Activated T-helper 9 cell treated with anti-CD3 and anti-CD28 coated beads, Interleukin-2, amount 50 U/mL, for 16 hours (primary cell): ENCODE measurements at regions not wholly inside any gene's neighbourhood (a gene's known extent, or its start where the extent isn't known, plus 50 kb on each side); places are given as distances from the start of the nearest gene placed in this dataset.

ENCODE experiments used
- DNase-seq: peaks from one replicate; pipeline ENCODE4 v3.0.0-alpha.2; 2020; ENCODE audit warnings: low read depth

DNA sequence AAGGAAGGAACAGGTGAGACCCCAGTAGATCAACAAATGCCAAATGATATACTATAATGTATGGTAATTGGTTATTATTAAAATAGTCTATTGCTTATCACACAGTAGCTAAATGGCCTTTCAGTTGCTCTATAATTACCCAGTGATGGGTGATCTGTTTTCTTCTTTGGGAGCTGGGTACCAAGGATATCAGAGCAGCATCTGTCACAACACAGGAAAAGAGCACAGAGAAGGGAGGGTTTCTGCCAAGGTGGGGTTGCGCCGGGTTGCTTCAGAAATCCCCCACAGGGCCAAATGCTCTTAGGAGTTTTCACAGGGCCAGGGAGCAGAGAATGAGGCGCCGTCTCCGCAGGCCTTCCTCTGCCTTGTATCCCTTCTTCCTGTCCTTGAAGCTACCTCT is 469.4 kb downstream of the INSC start:
- DNase-seq: no peak

DNA sequence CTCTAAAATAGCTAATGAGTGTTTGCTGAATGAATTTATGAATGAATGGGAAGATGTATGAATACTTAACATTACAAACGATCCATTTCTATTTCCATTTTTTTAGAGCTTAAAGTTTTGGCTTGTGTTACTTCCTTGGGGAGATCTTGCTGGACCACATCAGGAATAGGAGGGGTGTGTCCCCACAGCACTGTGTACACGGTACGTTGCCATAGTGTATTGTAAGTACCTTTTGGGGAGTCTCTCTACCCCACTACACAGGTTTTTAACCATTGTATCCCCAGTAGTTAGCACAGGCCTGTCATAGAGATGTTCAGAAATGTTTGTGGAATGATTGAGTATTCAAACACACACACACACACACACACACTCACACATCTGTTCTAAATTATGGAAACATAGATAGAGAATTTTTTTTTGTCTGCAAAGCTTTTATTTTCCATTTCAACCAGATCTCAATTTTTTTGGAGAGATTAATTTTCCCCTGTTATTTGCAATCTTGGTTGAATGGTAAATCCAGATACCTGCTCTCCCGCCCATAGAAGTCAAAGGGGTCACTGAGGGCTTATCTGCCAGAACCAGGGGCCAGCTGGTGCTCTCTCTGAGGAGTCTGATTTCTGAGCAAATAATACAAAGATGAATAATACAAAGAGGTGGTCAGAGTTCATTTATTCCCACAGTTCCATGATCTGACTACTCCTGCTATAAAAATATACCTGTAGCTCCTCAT is 471.0 kb downstream of the INSC start:
- no peak for DNase-seq

DNA sequence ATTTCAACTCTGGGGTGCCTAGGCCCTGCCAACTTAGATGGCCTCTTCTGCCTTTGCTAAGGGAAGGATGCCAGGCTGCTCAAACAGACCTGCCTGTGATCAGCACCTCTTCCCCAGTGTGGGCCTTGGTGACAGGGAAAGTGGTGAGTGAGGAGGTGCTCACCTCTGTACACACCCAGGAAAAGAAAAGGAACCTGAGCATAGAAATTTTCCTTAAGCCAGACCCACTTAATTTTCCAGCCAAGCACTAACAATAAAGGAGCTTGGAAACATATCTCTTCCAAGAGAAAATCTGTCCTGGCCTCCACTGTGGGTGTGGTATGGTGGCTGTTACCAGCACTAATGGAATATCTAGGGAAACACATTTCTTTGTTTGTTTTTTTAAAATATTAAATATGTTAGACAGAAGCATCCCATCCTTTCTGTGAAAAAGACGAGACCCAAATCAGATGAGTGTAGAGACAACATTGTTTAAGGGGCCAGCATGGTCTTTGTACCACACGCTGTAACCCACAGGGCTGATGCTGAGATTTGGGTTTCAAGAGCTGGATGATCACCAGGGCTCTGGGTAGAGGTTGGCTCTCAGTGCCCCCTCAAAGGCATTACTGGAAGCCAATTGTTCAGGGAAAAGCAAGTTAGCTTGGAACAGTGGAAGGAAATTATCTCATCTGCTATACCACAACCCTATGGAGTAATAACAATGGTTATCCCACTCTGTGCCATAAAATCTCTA is 472.2 kb downstream of the INSC start:
- no peak for DNase-seq

DNA sequence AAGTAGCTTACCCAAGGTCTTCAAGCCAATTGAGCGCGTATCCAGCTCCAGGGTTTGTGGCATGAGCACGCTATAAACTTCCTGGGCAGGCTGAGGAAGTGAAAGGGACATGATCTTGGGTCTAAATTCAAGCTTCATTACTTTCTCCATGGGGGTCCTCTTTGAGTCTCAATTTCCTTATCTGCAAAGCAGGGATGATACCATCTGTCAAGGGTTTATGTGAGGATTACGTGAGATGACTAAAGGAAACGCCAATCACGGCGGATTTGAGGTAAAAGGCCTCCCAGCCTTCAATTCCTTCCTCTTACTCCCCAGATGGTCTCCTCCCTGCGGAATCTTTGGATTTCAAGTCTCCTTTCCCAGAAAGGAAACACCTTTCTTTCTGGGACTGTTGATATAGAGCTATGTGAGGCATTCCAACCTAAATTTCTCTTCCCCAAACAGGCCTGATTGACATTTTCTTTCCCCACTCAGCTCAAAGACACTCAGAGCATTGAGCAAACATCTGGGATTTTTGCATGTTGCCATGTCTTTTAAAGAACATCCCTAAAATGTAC is 474.4 kb downstream of the INSC start:
- no peak for DNase-seq

DNA sequence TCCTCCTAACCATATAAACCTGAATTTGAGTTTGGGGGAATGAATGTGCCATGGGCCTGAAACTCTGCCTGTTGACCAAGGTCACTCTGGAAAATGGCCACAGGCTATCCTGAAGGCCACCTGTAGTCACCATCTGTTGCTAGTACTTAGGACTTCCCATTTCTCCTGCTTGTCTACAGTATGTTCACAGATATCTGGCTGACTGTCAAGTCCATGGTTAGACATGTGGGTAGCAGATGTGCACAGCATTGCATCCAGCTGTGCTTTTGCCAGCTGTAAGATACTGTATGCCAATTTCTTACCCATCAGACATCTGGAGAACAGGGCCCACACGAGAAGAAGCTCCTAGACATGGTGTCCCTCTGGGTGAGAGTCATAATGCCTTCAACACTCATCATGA is 475.4 kb downstream of the INSC start:
- DNase-seq: no peak

DNA sequence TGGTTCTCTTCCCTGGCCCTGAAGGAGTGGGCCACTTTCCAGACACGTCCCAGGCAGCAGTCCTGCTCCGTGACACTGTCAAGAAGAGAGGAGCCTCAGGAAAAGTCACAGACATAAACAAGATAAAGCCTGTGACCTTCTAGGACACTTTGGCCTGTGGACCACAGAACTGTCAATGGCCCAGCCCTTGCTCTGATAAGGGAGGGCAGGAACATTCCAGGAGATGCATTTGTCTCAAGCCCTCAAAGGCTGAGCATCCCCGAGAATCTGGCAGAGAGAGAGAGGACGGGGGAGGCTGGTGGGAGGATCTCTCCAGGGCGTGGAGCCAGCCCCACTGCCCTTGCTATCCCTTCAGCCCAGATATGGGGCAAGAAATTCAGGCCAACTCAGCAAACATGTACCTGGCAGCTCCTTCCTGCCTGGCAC is 476.4 kb downstream of the INSC start:
- no peak for DNase-seq

DNA sequence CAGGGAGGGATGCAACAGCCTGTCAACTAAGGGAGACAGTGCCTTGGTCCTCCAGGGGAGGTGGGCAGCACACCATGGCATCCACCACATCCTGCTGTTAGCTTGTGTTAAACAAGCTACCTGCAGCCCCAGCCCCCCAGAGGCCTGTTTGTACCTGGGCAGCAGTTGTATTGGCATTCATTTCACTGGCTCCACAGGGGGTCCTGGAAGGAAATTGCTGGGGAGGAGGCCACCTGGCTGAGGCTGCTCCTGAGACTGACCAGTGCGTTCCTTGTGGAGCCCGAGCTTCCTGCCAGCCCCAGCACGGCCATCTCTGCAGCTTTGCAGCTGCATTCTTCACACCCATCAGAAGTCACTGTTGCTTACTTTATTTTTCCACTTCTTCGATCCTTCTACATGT is 479.9 kb downstream of the INSC start:
- DNase-seq: no peak

DNA sequence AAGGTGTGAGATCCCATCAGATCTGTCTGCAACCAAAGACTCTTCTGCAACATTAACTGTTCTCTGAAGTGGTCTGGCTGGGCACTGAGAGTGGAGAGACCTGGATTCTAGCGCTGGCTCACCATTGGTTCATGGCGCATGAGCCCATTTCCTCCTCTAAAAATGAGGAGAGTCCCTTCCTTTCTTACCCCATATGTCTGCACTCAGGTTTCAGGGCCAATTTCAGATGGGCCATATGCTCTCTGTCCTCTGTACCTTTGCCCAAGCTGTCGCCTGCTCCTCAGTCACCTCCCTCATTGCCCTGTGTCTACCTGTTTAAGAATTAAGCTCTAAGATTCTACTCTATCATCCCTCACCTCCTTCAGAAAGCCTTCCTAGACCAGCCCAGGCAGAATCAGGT is 484.7 kb downstream of the INSC start:
- DNase-seq: no peak

DNA sequence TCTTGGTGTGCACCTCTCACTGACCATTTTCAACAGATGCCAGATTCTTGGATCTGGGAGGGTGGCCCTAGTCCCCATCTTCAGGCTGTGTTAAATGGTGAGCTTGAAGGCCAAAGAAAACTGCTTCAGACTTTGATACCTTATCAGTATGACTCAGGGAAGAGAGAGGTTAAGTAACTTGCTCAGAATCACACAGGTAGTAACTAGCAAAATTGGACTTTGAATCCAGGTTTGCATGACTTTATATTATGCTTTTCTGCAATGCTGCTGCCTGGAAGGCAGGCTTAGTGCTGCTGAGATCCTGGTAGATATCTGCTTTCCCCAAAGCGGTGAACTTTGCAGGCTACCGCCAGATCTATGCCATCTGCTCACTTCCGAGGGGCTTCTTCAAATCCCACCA is 487.3 kb downstream of the INSC start:
- no peak for DNase-seq

DNA sequence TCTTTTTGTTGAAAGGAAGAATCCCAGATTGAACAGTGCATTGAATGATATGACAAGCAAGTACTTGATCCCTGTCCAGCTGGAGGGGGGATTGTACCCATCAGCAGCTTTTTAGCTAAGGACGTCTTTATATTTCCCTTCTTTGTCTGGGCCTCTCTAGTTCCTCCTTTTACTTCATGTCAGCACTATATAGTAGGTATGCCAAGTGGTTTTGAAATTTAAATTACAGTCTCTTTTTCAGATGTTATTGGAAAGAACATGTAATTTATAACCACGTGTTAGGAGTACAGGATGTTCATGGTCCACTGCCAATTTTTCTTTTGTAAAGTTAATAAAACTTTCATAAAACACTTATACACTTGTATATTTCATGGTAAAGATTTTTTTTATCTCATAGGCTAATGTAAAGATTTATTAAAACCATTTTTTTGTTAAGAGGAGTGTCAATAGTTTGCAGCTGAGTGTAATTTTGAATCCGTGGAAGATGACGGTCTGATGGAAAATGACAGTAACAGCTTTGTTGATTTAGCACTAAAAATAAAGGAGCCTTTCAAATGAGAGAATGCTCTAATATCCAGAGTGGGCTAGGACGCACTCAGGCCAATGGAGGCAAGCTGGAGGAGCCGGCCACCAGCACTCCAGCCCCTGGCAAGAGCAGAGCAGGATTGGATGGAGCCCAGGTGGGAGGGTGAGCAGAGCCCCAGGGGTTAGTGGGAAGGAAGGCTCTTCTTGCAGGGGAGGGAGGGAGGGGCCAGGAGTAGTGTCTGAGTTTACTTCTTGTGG is 488.3 kb downstream of the INSC start:
- no peak for DNase-seq

DNA sequence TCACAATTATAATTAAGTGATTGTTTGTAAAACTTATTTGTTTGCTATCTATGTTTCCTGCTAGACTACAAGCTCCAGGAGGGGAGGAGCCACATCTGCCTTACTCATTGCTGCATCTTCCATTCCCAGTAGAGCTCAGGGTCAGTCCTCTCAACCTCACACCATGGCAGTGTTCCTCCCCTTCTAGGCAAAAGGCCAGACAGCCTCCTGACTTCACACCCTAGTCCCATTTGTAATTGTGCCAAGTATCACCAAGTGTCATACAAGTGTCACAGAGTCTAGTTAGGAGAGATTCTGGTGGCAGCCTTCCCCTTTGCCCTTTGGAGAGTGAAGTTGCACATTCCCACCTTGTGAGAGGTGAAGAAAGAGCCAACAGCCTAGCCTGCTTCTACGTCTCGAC is 490.4 kb downstream of the INSC start:
- DNase-seq: no peak

DNA sequence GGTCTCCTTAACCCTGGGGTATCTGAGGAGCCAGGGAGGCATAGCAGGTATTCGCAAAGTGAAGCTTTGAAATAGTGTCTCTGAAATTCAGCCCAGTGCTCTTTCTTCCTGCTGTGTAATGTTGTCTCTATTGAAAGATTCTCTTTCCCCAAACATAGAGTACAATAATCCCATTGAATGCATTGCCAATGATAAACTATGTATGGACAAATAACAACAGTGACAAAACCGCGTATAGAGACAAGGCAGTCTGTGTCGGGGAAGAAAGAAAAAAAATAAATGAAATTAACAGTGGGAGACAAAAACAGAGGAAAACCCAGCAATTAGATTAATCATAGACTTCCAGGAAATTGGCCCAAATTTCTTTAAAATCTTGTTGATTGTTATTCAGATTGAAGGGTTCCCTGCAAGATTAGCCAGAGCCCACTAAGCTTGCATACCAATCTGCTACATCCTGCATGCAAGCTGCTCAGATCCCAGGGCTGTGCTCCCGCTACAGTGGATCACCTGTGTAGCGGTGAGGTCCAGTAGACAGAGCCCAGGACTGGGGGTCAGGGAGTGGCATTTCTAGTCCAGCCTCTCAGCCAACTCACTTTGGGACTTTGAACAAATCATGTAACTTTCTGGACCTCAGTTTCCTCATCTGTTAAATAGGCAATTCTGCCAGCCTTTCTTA is 492.8 kb downstream of the INSC start:
- DNase-seq: no peak

DNA sequence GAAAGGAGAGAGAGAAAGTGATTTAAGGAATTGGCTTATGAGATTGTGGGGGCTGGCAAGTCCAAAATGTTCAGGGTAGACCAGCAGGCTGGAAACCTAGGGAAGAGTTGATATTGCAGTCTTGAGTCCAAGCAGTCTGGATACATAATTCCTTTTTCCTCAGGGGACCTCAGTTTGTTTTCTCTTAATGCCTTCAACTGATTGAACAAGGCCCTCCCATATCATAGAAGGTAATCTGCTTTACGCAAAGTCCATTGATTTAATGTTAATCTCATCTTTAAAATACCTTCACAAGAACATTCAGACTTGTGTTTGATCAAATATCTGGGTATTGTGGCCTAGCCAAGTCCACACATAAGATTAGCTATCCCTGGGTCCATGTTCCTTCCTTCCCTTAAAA is 494.7 kb downstream of the INSC start:
- no peak for DNase-seq

DNA sequence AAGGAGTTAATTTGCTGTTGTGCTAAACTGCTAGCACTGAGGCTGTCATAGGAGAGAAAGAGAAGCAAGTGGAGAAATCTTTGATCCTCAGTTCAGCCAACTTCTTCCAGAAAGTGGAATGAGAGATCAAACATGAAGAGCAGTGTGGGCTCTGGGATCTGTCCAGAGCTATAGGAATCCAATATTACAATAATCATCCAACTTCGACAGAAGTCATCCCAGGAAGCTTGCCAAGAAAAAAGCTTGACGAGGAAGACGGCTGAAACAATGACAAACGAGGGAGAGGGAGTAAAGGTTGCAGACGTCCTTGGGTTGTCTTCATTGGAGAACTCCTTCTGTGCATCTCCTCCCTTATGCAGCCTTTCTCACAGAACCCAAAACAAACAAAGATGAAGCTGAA is 496.2 kb downstream of the INSC start:
- no peak for DNase-seq

DNA sequence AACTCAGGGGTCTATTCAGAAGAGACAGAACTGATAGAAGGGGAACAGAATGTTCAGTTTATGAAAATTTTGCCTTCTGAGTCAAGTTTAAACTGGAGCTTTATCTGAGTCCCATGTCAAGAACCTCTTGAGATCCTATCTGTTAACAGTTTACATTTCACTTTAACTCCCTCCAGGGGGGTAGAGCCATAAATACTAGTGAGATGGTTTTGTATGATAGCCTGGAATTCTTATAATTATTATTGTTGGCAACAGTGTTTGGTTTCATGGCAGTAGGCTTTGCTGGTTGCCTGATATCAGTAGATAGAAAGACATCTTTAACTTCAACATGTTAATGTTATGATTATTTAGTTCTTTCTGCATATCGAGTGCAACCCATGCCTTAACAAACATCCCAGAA is 498.5 kb downstream of the INSC start:
- DNase-seq: no peak

DNA sequence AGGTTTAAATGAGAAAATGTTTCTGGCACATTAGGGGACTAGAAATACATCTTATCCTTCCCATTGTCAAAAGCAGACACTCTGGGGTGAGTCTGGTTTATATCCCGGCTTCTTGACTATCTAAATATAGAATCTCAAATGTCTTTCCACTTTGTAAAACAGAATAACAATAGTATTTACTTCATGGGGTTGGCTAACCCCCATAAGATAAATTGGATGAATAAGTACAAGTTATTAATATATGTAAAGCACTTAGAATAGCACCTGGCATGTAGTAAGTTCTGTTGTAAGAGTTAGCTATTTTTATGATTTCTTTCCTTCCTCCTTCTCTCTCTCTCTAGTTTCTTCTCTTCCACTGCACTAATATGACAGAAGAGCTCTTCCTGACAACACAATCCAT is 499.1 kb downstream of the INSC start:
- no peak for DNase-seq

DNA sequence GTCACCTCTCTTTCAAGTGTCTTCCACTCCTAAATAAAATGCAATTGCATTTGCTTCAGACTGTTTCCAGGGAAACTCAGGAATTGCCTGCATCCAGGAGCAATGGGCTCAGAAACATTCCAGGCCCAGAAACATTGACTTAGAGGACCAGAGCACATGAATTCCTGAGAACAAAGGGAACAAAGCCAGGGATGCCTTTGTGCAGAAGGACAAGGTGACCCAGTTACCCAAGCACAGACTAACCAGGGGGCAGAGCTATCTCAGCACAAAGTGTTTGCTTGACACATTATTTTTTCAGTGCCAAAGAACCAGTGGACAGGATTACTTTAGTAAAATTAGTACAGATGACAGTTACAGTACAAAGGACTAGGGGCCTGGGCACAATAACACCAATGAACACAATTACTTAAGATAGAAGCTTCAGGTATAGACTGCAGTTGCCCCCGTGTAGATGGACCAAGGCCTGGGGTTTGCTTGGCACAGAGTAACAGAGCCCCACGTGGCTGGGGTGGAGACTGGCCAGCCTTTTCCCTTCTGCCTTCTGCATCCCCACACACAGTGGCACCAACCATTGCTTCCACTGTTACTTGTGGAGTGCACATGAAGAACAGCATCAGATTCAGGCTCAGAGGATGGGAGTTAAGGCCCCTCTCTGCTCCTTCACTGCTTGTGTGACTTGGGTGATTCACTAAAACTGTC is 500.8 kb downstream of the INSC start:
- no peak for DNase-seq

DNA sequence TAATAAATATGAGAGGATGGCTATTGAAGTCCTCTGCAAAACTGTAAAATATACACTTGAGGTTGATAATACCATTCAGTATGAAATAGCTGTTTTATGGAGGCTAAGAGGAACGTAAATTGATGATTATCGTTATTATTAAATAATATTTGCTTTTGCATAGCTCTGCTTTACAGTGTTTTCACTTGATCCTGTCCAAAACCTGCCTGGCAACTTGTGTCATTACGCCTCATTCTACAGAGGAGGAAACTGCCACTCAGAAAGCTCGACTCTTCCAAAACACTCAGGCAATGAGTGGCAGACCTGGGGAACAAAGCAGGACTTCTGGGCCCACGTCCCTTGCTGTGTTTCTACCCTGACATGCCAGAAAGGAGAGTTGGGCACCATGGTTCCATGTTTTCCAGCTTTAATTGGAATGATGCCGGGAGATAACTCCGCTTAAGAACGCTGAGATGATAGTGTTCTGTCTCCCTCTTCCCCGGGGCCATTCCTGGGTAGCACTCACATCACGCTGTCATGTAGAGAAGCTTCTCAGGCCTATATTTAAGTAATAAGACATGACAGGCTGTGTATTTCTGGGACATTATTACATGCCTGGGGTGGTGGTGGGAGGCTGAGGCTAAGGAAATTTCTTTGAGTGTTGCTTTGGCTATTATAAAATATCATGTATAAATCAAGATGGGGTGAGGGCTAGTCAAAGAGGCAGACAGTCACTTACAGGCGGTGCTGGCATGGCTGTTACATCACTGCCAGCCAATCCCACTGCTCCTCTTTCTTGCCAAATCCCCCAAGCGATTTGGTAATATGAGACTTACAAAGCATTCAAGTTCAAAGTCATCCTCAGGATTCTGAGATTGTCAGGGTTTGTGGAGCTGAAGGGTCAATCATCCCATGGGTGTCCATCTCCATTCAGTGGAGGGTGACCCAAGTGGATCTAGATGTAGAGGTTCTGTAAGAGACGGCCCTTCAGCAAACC is 501.7 kb downstream of the INSC start:
- DNase-seq: no peak

DNA sequence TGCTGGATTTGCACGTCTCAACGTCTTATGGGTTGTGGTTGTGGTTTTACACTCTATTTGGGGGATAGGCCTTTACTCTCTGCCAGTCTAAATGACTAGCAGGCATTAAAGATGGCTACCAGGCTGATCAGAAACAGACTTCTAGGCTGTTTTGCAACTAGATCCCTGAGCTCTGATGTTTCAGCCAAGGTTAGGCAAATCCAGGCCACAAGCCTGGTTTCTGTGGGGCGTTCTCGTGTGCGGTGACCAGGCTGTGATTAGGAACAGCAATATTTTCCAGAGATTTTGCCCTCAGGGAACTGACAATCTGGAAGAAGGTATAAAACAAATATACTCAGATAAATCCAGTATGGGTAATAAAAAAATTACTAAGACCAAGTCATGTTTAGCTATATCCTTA is 502.4 kb downstream of the INSC start:
- no peak for DNase-seq

DNA sequence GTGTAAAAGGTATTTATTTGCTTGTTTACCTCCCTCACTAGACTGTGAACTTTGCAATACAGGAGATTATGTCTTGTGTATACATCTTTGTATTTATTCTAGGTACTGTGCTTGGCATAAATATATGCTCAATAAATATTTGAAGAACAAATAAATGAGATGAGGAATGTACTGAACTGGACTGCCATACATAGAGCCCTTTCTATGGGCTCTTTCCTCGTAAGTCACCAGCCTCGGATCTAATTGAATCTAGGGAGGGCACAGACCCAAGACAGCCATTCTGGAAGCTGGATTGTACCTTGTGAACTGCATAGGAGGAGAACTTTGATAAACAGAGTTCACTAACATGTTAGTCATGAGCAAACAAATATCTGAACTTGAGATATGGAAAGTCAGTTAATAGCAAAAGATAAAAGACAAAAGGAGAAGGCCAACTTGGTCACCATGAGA is 503.9 kb downstream of the INSC start:
- DNase-seq: no peak
